ENCODE measurements at regions not wholly inside any gene's neighbourhood (a gene's known extent, or its start where the extent isn't known, plus 50 kb on each side); places are given as distances from the start of the nearest gene placed in this dataset.

DNA sequence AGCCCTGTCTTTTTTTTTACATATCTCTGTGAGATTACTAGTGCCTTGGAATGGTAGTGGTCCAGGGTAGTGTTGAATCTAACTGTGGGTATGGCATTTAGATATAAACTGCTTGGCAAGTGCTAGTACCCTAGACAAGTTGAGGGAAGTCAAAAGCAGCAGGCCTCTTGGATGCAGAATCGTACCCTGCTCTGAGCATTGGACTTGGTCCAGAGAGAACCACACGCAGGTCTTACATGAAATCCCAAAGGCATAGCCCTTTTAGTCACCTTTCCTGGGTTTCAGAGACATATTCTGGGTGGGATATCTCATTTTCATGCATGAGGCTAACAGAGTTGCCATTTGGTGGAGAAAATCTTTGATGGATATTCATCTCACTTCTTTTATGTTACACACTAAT is 641.4 kb downstream of the PDCD6IP start:
- TF ChIP-seq CTCF (IDR thresholded peaks at IDR 0.05): no peak
- no peak for TF ChIP-seq POLR2A (IDR thresholded peaks at IDR 0.05)

Measured in Peyer's patch (tissue), 4 donors.